Spleen (tissue), 7 donors: ENCODE measurements at regions not wholly inside any gene's neighbourhood (a gene's known extent, or its start where the extent isn't known, plus 50 kb on each side); places are given as distances from the start of the nearest gene placed in this dataset.

Experiments used
- POLR2A ChIP-seq, 3 donors: fragments of 450-650 bp; IDR thresholded peaks; one replicate each; pipeline ENCODE4 v1.5.1; 2017; ENCODE audit warnings: antibody characterized with exemption in 3 of 3, mild to moderate bottlenecking in 1 of 3
- TF ChIP-seq, protein P1 (sequence below), 11 experiments: fragments of 200-600 bp in 7 of 11; fragments of 450-650 bp in 4 of 11; sonication (generic) in 4 of 11; IDR thresholded peaks in 8 of 11; conservative IDR thresholded peaks in 3 of 11; 1 replicate in 7 of 11; 2 replicates in 4 of 11; pipeline versions ENCODE4 v1.4.0 to v1.8.0; 2016 to 2021; ENCODE audit warnings: antibody characterized with exemption in 11 of 11, inconsistent platforms in 4 of 11, mild to moderate bottlenecking in 1 of 11
- donor health status: DM: no; HTN: no; CAD: no; lungs with moderate emphysema.
- donor health status: DM: no; HTN: no; CAD: no.
- donor health status: DM: no; HTN: no; CAD: no.

DNA sequence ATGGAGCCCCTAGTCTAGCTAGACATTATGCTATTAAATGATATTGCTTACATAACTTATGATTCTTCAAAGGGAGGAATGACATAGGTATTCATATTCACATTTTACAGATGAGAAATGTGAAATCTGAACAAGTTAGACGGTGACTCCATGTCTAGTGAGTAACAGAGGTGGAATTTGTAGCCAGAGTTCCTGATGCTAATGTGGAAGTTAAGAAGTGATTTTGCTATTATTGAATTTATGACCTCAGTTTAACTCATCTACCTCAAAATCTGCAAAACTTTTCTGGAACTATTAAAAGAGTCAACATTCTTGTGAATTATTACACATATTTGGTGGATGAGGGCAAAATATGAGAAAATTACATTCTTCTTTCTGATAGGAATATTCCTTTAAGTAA lies 347.6 kb upstream of the MMS22L start:
- TF ChIP-seq, protein P1, sequence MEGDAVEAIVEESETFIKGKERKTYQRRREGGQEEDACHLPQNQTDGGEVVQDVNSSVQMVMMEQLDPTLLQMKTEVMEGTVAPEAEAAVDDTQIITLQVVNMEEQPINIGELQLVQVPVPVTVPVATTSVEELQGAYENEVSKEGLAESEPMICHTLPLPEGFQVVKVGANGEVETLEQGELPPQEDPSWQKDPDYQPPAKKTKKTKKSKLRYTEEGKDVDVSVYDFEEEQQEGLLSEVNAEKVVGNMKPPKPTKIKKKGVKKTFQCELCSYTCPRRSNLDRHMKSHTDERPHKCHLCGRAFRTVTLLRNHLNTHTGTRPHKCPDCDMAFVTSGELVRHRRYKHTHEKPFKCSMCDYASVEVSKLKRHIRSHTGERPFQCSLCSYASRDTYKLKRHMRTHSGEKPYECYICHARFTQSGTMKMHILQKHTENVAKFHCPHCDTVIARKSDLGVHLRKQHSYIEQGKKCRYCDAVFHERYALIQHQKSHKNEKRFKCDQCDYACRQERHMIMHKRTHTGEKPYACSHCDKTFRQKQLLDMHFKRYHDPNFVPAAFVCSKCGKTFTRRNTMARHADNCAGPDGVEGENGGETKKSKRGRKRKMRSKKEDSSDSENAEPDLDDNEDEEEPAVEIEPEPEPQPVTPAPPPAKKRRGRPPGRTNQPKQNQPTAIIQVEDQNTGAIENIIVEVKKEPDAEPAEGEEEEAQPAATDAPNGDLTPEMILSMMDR (IDR thresholded peaks at IDR 0.05 in 8 of 11, conservative IDR thresholded peaks at IDR 0.05 in 3 of 11): no peak
- no peak for TF ChIP-seq POLR2A (IDR thresholded peaks at IDR 0.05)
